Superior temporal gyrus (tissue), 1 donor: ENCODE measurements at regions not wholly inside any gene's neighbourhood (a gene's known extent, or its start where the extent isn't known, plus 50 kb on each side); places are given as distances from the start of the nearest gene placed in this dataset.

Experiments
- DNase-seq: peaks from one replicate; pipeline ENCODE4 v3.0.0-alpha.2; 2016; ENCODE audit errors: extremely low spot score

GRCh38 chr15:72966641-72967040 lies 85.6 kb upstream of the NEO1 start:
- no peak for DNase-seq

GRCh38 chr15:72965671-72966070 lies 86.6 kb upstream of the NEO1 start:
- no peak for DNase-seq

- DNase-seq, result no peak
These were observed 87.7 kb upstream of the NEO1 start for GRCh38 chr15:72964542-72964941.

- DNase-seq, result no peak
These were observed 88.1 kb upstream of the NEO1 start for GRCh38 chr15:72964135-72964534.

GRCh38 chr15:72962054-72962702 lies 90.1 kb upstream of the NEO1 start:
- DNase-seq, result no peak

- no peak for DNase-seq
These were observed 90.9 kb upstream of the NEO1 start for GRCh38 chr15:72961346-72961745.

- no peak for DNase-seq
These were observed 93.6 kb upstream of the NEO1 start for GRCh38 chr15:72958634-72959033.

GRCh38 chr15:72953306-72953705 lies 99.0 kb upstream of the NEO1 start:
- DNase-seq, result no peak

GRCh38 chr15:72952151-72952550 lies 100.1 kb upstream of the NEO1 start:
- no peak for DNase-seq

- no peak for DNase-seq
These were observed 103.6 kb upstream of the NEO1 start for GRCh38 chr15:72948662-72949061.

- no peak for DNase-seq
These were observed 104.6 kb upstream of the NEO1 start for GRCh38 chr15:72947709-72948108.

- DNase-seq, result no peak
These were observed 107.7 kb upstream of the NEO1 start for GRCh38 chr15:72944565-72944964.

- DNase-seq, result no peak
These were observed 112.0 kb upstream of the NEO1 start for GRCh38 chr15:72940229-72940622.

- peak; percentile 21 for DNase-seq
These were observed 112.6 kb upstream of the NEO1 start for GRCh38 chr15:72939514-72940228.

- no peak for DNase-seq
These were observed 115.3 kb upstream of the NEO1 start for GRCh38 chr15:72936691-72937679.

GRCh38 chr15:72936237-72936636 lies 116.0 kb upstream of the NEO1 start:
- DNase-seq, result no peak

GRCh38 chr15:72935521-72935920 lies 116.7 kb upstream of the NEO1 start:
- no peak for DNase-seq

- DNase-seq, result no peak
These were observed 117.3 kb upstream of the NEO1 start for GRCh38 chr15:72934921-72935320.

- no peak for DNase-seq
These were observed 118.3 kb upstream of the NEO1 start for GRCh38 chr15:72933976-72934375.

GRCh38 chr15:72932472-72932871 lies 119.8 kb upstream of the NEO1 start:
- no peak for DNase-seq

GRCh38 chr15:72927451-72927850 lies 124.8 kb upstream of the NEO1 start:
- DNase-seq, result no peak

- DNase-seq, result no peak
These were observed 126.6 kb upstream of the NEO1 start for GRCh38 chr15:72925661-72926060.
